ENCODE measurements at regions not wholly inside any gene's neighbourhood (a gene's known extent, or its start where the extent isn't known, plus 50 kb on each side); places are given as distances from the start of the nearest gene placed in this dataset.

DNA sequence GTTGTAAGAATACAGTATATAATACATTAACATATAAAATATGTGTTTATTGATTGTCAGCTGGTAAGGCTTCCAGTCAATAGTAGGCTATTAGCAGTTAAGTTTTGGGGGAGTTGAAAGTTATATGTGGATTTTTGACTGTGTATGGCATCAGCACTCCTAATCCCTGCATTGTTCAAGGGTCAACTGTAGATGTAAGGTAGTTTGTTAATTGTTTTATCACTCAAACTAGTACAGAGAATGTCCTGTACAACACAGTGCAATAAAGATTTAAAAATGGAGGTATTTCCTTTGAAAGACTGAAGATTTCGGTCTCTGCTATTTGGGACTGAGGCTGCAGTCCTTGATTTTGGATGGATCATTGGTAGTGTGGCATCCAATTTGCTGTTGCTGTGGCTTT, 484.4 kb downstream of the KDM4C start:
- DNase-seq (ENCODE audit: low read depth, low spot score): no peak

DNA sequence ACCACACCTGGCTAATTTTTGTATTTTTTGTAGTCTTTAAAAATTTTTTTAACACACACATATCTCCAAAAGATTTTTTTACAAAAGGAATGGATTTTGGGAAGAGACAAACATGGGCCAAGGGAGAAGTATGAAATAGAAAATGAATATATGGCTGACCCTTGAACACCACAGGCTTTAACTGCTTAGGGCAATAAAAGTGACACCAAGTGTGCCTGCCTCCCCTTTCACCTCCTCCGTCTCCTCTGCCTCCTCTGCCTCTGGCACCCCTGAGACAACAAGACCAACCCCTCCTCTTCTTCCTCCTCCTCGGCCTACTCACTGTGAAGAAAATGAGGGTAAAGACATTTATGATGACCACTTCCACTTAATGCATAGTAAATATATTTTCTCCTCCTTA, 483.9 kb downstream of the KDM4C start:
- no peak for DNase-seq (ENCODE audit: low read depth, low spot score)

DNA sequence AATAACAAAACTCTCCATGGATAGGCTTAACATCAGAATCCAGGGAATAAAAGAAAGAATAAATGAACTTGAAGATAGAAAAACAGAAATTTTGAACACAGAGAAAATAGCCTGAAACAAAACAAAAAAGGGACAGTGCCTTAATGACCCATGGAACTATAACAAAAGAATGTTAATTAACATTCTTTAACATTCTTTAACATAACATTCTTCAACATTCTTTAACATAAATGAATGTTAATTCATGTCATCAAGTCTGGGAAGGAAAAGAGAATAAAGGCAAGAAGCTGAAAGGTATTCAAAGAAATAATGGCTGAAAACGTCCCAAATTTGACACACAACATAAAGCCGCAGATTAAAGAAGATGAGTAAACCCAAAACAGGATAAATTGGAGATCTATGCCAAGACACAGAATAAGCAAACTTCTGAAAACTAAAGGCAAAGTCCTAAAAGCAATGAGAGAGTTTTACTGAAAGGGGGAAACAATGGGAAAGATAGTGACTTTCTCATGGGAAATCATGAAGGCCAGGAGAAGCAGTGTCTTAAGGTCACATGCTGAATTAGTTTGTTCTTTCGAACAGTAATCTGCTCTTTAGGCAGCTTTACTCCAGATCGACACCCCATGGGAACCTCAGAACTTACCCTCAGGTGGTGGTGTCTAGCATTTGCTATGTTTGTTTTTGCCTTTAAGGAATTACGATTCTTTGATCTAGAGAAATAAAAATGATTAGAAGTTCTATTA, 483.0 kb downstream of the KDM4C start:
- DNase-seq (ENCODE audit: low read depth, low spot score): no peak

DNA sequence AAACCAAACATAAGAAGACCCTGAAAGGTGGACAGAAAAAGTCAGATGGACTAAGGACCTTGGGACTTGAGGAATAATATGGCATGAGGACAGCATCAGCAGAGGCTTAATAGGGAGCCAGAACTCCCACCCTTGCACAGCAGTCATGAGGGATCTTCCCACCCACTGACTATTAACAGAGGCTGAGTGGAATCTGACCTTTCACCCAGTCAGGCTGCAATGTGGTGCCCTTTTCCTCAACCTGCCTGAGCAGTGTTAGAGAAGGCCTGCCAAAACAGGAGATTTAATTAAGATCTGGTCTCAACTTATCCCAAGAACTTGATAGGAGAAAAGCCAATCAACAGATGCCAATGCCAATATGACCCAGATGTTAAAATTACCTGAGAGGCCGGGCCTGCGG, 481.9 kb downstream of the KDM4C start:
- DNase-seq (ENCODE audit: low read depth, low spot score): no peak

DNA sequence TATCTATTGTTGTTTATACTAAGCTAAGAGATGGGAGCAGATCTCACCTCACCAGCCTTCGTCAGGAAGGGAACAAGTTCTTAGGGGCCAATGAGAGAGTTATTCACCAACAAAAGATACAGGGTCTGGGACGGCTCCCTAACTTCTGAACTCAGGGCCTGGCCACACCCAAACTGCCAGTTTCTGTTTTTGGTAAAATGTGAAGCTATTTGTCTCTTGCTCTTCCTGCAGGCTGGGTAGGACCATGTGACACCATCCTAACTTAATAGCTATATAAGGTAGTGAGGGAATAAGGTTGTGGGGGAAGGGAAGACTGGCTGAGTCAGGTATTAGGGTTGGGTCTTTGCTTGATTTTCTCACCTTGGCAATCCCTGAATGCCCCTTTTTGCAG, 480.5 kb downstream of the KDM4C start:
- no peak for DNase-seq (ENCODE audit: low read depth, low spot score)

DNA sequence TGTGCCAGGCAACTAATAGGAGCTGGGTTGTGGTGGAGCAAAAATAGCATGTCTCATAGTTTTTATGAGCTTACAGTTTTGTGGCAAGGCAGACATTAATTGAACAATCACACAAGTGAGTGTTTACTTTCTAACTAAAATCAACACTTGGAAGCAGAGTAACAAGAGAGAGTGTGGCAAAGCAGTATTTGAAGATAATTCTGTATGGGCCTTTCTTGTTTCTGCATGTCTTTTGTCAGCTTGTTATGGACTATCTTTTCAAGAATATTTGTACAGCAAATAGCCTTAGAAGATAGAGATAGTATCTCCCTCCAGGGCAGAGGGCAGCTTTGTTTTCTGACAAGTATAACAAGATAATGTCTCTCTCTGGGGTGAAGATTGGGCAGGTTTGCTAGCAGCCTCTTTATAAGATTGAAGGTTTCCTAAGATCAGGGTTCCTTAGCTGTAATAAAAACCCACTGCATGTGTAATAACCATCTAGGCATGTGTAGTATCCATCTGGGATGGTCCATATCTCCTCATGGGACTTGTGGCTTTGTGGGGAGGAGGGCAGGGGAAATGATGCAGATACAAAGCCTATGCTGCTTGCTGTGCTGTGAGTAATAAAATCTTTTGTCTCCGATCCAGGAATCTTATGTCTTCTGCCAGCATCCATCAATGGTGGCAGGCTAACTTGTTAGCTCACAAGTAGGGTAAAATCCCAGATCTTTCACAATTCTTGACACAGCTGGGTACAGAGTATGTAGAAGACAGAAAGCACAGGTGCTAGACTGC, 479.9 kb downstream of the KDM4C start:
- no peak for DNase-seq (ENCODE audit: low read depth, low spot score)

DNA sequence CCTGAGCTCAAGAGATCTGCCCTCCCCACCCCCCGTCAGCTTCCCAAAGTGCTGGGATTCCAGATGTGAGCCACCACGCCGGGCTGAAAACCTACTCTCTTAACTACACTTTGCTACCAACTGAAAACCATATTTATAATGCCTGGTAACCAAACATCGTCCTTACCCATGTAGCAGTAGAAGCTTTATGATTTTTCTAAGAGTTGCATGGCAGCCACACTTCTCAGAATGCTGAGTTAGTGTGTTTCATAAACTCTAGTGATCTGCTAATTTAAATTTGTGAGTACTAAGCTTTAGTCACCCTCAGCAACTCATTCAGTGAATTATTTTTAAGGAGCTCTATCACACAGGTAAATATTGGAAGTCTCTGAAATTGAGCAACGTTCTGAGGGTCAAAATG, 478.4 kb downstream of the KDM4C start:
- DNase-seq (ENCODE audit: low read depth, low spot score): no peak

DNA sequence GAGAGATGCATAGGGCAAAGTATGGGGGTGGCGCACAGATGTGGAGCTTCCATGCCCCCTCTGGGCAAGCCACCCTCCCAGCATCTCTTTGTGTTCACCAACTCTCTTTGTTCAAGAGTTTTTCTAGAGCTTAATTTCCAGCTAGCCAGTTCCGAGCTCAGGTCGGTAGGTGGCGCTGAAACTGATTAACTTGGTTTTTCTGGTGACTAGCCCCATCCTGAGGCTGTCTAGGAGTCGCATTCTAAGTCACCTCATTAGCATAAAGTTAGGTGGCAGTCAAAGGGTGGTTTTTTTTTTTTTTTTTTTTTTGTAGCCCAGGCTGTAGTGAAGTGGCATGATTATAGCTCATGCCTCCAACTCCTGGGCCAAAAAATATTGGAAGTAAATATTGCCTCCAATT, 476.4 kb downstream of the KDM4C start:
- no peak for DNase-seq (ENCODE audit: low read depth, low spot score)

DNA sequence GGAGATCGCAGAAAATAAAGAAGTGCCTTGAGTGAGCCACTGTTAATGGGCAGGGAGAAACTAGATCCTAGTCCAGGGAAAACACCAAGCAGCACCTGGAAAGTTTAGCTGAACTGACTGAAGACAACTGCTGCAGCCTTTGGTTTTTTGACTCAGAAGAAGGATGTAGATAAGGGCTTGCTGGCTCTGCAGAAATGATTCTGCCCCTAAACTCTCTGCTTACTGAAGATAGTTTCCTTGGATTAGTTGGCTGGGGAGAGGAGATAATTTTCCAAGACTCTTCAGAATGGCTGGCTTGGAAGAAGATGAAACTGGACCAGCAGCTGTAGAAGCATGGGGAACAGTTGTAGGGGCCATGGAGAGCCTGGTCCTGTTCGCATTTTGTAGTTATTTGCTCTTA, 471.8 kb downstream of the KDM4C start:
- no peak for DNase-seq (ENCODE audit: low read depth, low spot score)

DNA sequence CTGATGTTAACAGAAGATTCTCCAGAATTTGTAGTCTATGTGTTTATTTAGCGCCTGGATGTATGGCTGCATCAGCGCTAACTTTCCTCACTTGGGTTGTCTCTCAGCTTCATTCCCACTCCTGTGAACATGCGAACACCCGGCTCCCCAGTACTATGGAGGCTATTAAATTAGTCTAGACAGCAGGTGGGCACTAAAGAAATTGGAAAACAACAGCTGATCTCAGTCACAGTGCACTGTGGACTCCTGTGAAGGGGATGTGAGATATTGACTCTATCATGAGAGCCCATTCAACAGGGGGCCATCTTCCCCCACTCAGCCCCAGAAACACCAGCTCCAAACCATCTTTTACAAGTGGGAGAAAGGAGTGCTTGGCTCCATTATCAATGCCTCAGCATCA, 471.0 kb downstream of the KDM4C start:
- no peak for DNase-seq (ENCODE audit: low read depth, low spot score)

DNA sequence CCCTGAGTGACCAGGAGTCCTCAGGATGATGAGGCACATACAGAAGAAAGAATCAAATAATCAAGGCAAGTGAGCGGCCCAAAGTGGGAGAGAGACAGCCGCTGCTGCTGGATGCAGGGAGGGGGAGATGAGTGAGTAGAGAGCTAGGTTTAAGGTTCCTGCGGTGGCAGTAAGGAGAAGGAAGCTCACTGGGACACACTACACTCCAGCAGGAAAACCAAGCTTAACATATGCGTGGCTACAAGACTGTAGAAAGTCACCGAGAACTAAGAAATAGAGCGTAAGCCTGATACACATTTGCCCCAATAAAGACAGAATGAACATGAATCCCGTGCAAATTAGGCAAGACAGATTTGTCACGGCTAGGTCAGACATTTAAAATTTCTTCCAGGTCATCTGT, 470.2 kb downstream of the KDM4C start:
- DNase-seq (ENCODE audit: low read depth, low spot score): no peak

DNA sequence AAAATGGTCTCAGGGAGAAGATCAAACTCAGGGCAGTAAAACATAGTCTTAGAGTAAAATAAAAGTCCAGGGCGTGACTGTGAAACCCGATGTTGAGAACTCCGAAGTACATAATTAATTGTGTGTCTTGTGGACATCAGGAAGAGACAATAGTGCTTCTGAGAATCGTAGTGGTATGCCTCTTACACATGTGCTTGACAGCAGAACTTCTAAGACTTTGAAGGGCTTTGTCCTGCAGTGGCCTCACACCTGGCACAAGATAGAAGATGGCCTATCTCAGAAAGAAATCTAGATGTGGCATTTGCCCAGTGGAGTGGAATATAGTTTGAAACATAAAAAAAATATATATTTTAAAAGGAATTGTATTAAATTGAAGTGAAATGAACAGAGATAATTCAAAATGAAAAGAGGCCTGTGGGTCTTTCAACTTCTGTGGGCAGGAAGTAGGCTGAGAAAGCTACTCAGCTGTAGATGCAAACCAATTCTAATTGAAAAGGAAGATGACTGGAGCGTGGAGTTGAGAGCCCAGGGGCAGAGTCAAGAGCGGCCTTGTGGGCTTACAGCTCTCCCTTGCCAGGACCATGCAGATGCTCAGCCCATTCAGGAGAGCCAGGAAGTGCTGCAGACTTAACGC, 468.4 kb downstream of the KDM4C start:
- no peak for DNase-seq (ENCODE audit: low read depth, low spot score)

Data from activated naive CD8-positive, alpha-beta T cell treated with anti-CD3 and anti-CD28 coated beads, Interleukin-2, amount 50 U/mL, for 16 hours (primary cell).